Peyer's patch (tissue), 4 donors: ENCODE measurements at regions not wholly inside any gene's neighbourhood (a gene's known extent, or its start where the extent isn't known, plus 50 kb on each side); places are given as distances from the start of the nearest gene placed in this dataset.

Experiments used
- DNase-seq, 3 donors: peaks; one replicate each; pipeline ENCODE4 v3.0.0-alpha.2; 2017 to 2019
- H3K27ac ChIP-seq, 4 donors: fragments of 200-600 bp; sonication (generic); one replicate each; pipeline ENCODE4 v1.5.1; 2016 to 2019
- H3K27me3 ChIP-seq, 2 donors: fragments of 200-600 bp; sonication (generic); one replicate each; pipeline ENCODE4 v1.5.1; 2019
- H3K36me3 ChIP-seq, 3 donors: fragments of 200-600 bp; sonication (generic); one replicate each; pipeline ENCODE4 v1.5.1; 2016 to 2019
- H3K4me1 ChIP-seq, 4 donors: fragments of 200-600 bp; sonication (generic); one replicate each; pipeline ENCODE4 v1.5.1; 2016 to 2019
- H3K4me3 ChIP-seq, 4 donors: fragments of 200-600 bp; sonication (generic); 1 replicate in 3 of 4; 2 replicates in 1 of 4; pipeline ENCODE4 v1.5.1; 2016 to 2019; ENCODE audit warnings: mild to moderate bottlenecking in 1 of 4
- H3K9me3 ChIP-seq, 4 donors: fragments of 200-600 bp; sonication (generic); one replicate each; pipeline ENCODE4 v1.5.1; 2016 to 2019; ENCODE audit warnings: mild to moderate bottlenecking in 1 of 4
- POLR2A ChIP-seq, 2 donors: fragments of 450-650 bp; IDR thresholded peaks; one replicate each; pipeline ENCODE4 v1.5.1; 2017; ENCODE audit warnings: antibody characterized with exemption in 2 of 2, mild to moderate bottlenecking in 2 of 2, moderate library complexity in 2 of 2
- TF ChIP-seq, protein P1 (sequence below), 6 experiments: fragments of 450-650 bp in 4 of 6; fragments of 200-600 bp in 2 of 6; sonication (generic) in 1 of 6; IDR thresholded peaks; one replicate each; pipeline ENCODE4 v1.5.1; 2017 to 2019; ENCODE audit warnings: antibody characterized with exemption in 6 of 6, mild to moderate bottlenecking in 3 of 6, moderate library complexity in 1 of 6

- no peaks in the 10 kb centered on the region for H3K27me3 ChIP-seq
- H3K36me3 ChIP-seq, result no peaks in the 10 kb centered on the region
- TF ChIP-seq, protein P1, sequence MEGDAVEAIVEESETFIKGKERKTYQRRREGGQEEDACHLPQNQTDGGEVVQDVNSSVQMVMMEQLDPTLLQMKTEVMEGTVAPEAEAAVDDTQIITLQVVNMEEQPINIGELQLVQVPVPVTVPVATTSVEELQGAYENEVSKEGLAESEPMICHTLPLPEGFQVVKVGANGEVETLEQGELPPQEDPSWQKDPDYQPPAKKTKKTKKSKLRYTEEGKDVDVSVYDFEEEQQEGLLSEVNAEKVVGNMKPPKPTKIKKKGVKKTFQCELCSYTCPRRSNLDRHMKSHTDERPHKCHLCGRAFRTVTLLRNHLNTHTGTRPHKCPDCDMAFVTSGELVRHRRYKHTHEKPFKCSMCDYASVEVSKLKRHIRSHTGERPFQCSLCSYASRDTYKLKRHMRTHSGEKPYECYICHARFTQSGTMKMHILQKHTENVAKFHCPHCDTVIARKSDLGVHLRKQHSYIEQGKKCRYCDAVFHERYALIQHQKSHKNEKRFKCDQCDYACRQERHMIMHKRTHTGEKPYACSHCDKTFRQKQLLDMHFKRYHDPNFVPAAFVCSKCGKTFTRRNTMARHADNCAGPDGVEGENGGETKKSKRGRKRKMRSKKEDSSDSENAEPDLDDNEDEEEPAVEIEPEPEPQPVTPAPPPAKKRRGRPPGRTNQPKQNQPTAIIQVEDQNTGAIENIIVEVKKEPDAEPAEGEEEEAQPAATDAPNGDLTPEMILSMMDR (IDR thresholded peaks at IDR 0.05), result no peak
- TF ChIP-seq POLR2A (IDR thresholded peaks at IDR 0.05), result no peak
- no peaks in the 10 kb centered on the region for H3K4me1 ChIP-seq
- no peak overlapping the region for H3K4me3 ChIP-seq
- H3K9me3 ChIP-seq, result no peaks in the 10 kb centered on the region
- no peak for DNase-seq
- H3K27ac ChIP-seq, result no peak overlapping the region
Observed at GRCh38 chr13:109608503-109608902, 177.9 kb downstream of the IRS2 start.

DNA sequence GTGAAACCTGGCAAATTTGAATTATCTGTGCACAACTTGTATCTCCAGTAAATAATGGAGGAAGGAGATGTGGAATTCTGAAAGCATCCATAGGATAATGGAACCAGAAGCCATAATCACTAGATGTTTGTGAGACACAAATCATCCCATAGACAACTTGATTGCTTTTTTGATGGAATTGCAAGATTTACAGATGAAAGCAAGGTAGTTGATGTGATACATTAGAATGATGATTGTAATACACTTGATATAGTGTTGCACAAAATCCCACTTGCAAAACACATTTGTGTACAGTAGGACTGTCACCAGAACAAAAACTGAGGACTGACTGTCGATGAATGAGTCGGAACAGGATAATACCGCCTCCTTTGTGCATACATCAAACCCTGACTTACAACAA, 178.3 kb downstream of the IRS2 start:
- Histone ChIP-seq H3K36me3 (no peaks in the 10 kb centered on the region), H3K4me1 (no peaks in the 10 kb centered on the region), H3K27me3 (no peaks in the 10 kb centered on the region), H3K4me3 (no peak overlapping the region), H3K9me3 (no peaks in the 10 kb centered on the region), H3K27ac (no peak overlapping the region)
- no peak for DNase-seq
- no peak for TF ChIP-seq POLR2A (IDR thresholded peaks at IDR 0.05)
- TF ChIP-seq, protein P1 (IDR thresholded peaks at IDR 0.05), result no peak

DNA sequence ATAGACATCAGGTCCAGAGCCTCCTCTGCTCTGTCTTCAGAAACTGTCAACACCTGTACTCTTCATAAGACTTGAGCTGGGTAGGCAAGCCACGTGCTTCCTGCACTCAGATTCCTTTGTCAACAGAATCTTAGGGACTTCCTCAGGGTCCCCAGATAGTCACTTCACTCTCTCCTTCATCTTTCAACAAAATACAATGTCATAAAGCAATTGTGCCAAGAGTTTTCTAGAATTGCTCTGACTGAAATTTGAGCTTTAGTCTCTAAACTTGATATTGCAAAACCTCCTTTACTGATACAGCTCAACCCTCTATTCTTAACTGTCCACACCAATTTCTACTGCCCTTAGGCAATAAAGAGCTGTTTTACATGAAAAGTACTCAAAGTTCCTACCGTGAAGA, 179.9 kb downstream of the IRS2 start:
- Histone ChIP-seq H3K27ac (no peak overlapping the region), H3K4me3 (no peak overlapping the region), H3K4me1 (no peaks in the 10 kb centered on the region), H3K27me3 (no peaks in the 10 kb centered on the region), H3K9me3 (no peaks in the 10 kb centered on the region), H3K36me3 (no peaks in the 10 kb centered on the region)
- TF ChIP-seq, protein P1 (IDR thresholded peaks at IDR 0.05), result no peak
- TF ChIP-seq POLR2A (IDR thresholded peaks at IDR 0.05), result no peak
- DNase-seq, result no peak

GRCh38 chr13:109605846-109606245, 180.5 kb downstream of the IRS2 start:
- no peak for DNase-seq
- Histone ChIP-seq H3K36me3 (no peaks in the 10 kb centered on the region), H3K4me1 (no peaks in the 10 kb centered on the region), H3K4me3 (no peak overlapping the region), H3K27me3 (no peaks in the 10 kb centered on the region), H3K9me3 (no peaks in the 10 kb centered on the region), H3K27ac (no peak overlapping the region)
- TF ChIP-seq, protein P1 (IDR thresholded peaks at IDR 0.05), result no peak
- no peak for TF ChIP-seq POLR2A (IDR thresholded peaks at IDR 0.05)

- no peaks in the 10 kb centered on the region for H3K9me3 ChIP-seq
- TF ChIP-seq POLR2A (IDR thresholded peaks at IDR 0.05), result no peak
- TF ChIP-seq, protein P1 (IDR thresholded peaks at IDR 0.05), result no peak
- no peaks in the 10 kb centered on the region for H3K27me3 ChIP-seq
- no peaks in the 10 kb centered on the region for H3K4me1 ChIP-seq
- no peak for DNase-seq
- no peaks in the 10 kb centered on the region for H3K36me3 ChIP-seq
- H3K27ac ChIP-seq, result no peak overlapping the region
- no peak overlapping the region for H3K4me3 ChIP-seq
Observed at GRCh38 chr13:109604894-109605293, 181.5 kb downstream of the IRS2 start.

DNA sequence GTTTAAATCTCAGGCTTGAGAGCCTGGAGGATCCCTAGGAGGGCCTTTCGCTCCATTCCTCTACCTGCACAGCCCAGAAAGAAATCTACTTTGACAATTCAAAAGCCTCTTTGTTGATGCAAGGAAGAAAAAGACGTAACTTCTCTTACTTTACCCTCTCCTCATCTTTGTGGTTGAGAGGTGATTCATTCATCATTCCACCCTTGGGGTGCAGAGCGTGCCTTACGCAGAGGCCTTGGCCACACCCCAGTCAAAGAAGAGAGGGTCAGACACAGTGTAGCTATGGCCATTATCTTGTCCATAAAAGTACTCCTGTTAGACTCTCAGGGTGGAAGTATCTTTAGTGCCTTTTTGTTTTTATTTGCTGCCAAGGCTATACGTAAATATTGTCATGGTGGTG, 184.0 kb downstream of the IRS2 start:
- Histone ChIP-seq H3K27me3 (no peaks in the 10 kb centered on the region), H3K36me3 (no peaks in the 10 kb centered on the region), H3K9me3 (no peaks in the 10 kb centered on the region), H3K4me1 (no peaks in the 10 kb centered on the region), H3K27ac (no peak overlapping the region), H3K4me3 (no peak overlapping the region)
- DNase-seq, result no peak
- no peak for TF ChIP-seq POLR2A (IDR thresholded peaks at IDR 0.05)
- TF ChIP-seq, protein P1 (IDR thresholded peaks at IDR 0.05), result no peak
